CD1c-positive myeloid dendritic cell (primary cell): ENCODE measurements at regions not wholly inside any gene's neighbourhood (a gene's known extent, or its start where the extent isn't known, plus 50 kb on each side); places are given as distances from the start of the nearest gene placed in this dataset.
A peak's percentile ranks its signal among the peaks of the same experiment; 100 is the strongest.

Source experiments
- DNase-seq: peaks from one replicate; pipeline ENCODE4 v3.0.0-alpha.2; 2016; ENCODE audit errors: extremely low spot score

- no peak for DNase-seq
These were observed 266.1 kb upstream of the TMTC4 start for GRCh38 chr13:100940658-100941057.

GRCh38 chr13:100933841-100934240, 259.2 kb upstream of the TMTC4 start:
- DNase-seq: no peak

- DNase-seq: no peak
These were observed 248.0 kb upstream of the TMTC4 start for GRCh38 chr13:100922599-100922998.

- no peak for DNase-seq
These were observed 246.5 kb upstream of the TMTC4 start for GRCh38 chr13:100921139-100921538.

GRCh38 chr13:100917011-100917410, 242.4 kb upstream of the TMTC4 start:
- DNase-seq: no peak

- no peak for DNase-seq
These were observed 238.5 kb upstream of the TMTC4 start for GRCh38 chr13:100913143-100913542.

- no peak for DNase-seq
These were observed 229.8 kb upstream of the TMTC4 start for GRCh38 chr13:100904293-100904976.

- no peak for DNase-seq
These were observed 225.2 kb upstream of the TMTC4 start for GRCh38 chr13:100899720-100900316.

GRCh38 chr13:100898431-100898830, 223.8 kb upstream of the TMTC4 start:
- no peak for DNase-seq

- DNase-seq: no peak
These were observed 221.1 kb upstream of the TMTC4 start for GRCh38 chr13:100895651-100896050.

- DNase-seq: no peak
These were observed 218.4 kb upstream of the TMTC4 start for GRCh38 chr13:100892981-100893380.

GRCh38 chr13:100890645-100891044, 216.1 kb upstream of the TMTC4 start:
- no peak for DNase-seq

- no peak for DNase-seq
These were observed 213.1 kb upstream of the TMTC4 start for GRCh38 chr13:100887729-100888151.

GRCh38 chr13:100883453-100883852, 208.9 kb upstream of the TMTC4 start:
- no peak for DNase-seq

GRCh38 chr13:100881291-100881864, 206.8 kb upstream of the TMTC4 start:
- DNase-seq: no peak

GRCh38 chr13:100880166-100880565, 205.6 kb upstream of the TMTC4 start:
- no peak for DNase-seq

GRCh38 chr13:100879255-100879654, 204.7 kb upstream of the TMTC4 start:
- no peak for DNase-seq

- no peak for DNase-seq
These were observed 201.4 kb upstream of the TMTC4 start for GRCh38 chr13:100876044-100876403.

GRCh38 chr13:100875392-100876043, 200.9 kb upstream of the TMTC4 start:
- DNase-seq: peak; percentile 2

- DNase-seq: no peak
These were observed 198.2 kb upstream of the TMTC4 start for GRCh38 chr13:100872761-100873160.

- no peak for DNase-seq
These were observed 196.3 kb upstream of the TMTC4 start for GRCh38 chr13:100870898-100871297.

GRCh38 chr13:100860866-100861265, 186.3 kb upstream of the TMTC4 start:
- no peak for DNase-seq

GRCh38 chr13:100859861-100860260, 185.3 kb upstream of the TMTC4 start:
- DNase-seq: no peak
